Adrenal gland (tissue), 5 donors: ENCODE measurements at regions not wholly inside any gene's neighbourhood (a gene's known extent, or its start where the extent isn't known, plus 50 kb on each side); places are given as distances from the start of the nearest gene placed in this dataset.

Experiments used
- POLR2A ChIP-seq, 2 donors: fragments of 450-650 bp; IDR thresholded peaks; one replicate each; pipeline ENCODE4 v1.6.1; 2017; ENCODE audit warnings: antibody characterized with exemption in 2 of 2, mild to moderate bottlenecking in 2 of 2, moderate library complexity in 1 of 2
- TF ChIP-seq, protein P1 (sequence below), 6 experiments: fragments of 450-650 bp in 4 of 6; fragments of 200-600 bp in 2 of 6; sonication (generic) in 1 of 6; IDR thresholded peaks; 1 replicate in 5 of 6; 2 replicates in 1 of 6; pipeline versions ENCODE4 v1.5.1 to v1.8.0; 2016 to 2021; ENCODE audit warnings: antibody characterized with exemption in 6 of 6, mild to moderate bottlenecking in 2 of 6, moderate library complexity in 1 of 6
- donor health status: DM: no; HTN: no; CAD: no.

GRCh38 chr20:52880259-52880658 lies 91.9 kb upstream of the TSHZ2 start:
- TF ChIP-seq, protein P1, sequence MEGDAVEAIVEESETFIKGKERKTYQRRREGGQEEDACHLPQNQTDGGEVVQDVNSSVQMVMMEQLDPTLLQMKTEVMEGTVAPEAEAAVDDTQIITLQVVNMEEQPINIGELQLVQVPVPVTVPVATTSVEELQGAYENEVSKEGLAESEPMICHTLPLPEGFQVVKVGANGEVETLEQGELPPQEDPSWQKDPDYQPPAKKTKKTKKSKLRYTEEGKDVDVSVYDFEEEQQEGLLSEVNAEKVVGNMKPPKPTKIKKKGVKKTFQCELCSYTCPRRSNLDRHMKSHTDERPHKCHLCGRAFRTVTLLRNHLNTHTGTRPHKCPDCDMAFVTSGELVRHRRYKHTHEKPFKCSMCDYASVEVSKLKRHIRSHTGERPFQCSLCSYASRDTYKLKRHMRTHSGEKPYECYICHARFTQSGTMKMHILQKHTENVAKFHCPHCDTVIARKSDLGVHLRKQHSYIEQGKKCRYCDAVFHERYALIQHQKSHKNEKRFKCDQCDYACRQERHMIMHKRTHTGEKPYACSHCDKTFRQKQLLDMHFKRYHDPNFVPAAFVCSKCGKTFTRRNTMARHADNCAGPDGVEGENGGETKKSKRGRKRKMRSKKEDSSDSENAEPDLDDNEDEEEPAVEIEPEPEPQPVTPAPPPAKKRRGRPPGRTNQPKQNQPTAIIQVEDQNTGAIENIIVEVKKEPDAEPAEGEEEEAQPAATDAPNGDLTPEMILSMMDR (IDR thresholded peaks at IDR 0.05), result no peak
- TF ChIP-seq POLR2A (IDR thresholded peaks at IDR 0.05), result no peak
